Left cardiac atrium (tissue), 4 donors: ENCODE measurements at regions not wholly inside any gene's neighbourhood (a gene's known extent, or its start where the extent isn't known, plus 50 kb on each side); places are given as distances from the start of the nearest gene placed in this dataset.

Experiments
- ATAC-seq, 2 donors: fragments of 200-7000 bp; cut with Tn5 transposase; one replicate each; pipeline ENCODE4 v1.9.1; 2020; ENCODE audit warnings: mild to moderate bottlenecking in 2 of 2, moderate library complexity in 2 of 2
- DNase-seq: peaks from one replicate; pipeline ENCODE4 v3.0.0-alpha.2; 2020
- intact Hi-C, 2 donors: fragments of 100-400 bp; cut with DNase I; formaldehyde crosslinking; loops; one replicate each; pipeline versions ENCODE4 v1.14.1 to v1.15.1; 2022 to 2023
- donor health status: DM: no; HTN: yes; CAD: no.
- donor health status: DM: no; HTN: yes; CAD: no; lungs with severe emphysema.
- donor health status: DM: yes; HTN: yes; CAD: no.
- donor health status: Dilated cardiomyopathy.

GRCh38 chr14:34128665-34129064 is 177.8 kb upstream of the EGLN3 start:
- peak in 1 of 2 donors; percentile 47 for ATAC-seq
- peak; percentile 44 for DNase-seq

DNA sequence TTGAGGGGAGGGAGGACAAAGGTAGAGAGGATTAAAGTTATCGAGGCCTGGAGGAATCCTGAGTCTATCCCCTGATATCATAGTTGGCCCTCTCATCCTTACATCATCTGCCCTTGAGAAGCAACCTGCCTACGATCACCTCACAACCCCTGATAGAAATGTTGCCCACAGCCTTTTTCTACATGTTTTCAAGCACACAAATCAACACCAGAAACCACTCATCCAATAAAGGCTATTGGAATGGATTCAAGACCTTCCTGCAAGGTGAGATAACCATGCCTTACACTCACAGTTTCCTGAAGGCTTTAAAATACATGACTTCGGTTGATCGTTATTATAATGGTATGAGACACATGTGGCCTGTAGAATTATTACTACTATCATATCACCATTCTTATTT is 175.7 kb upstream of the EGLN3 start:
- DNase-seq (no peak), ATAC-seq (no peak)
- intact Hi-C loops = no loop called here

More at GRCh38 chr14:34128665-34129064, 177.8 kb upstream of the EGLN3 start:
- intact Hi-C loops = no loop called here

- DNase-seq (no peak), ATAC-seq (no peak)
- intact Hi-C loops = no loop called here
Measured at GRCh38 chr14:34124585-34124984, 173.7 kb upstream of the EGLN3 start.

- intact Hi-C loops = no loop called here
- no peak for DNase-seq
- no peak for ATAC-seq
Measured at GRCh38 chr14:34122650-34123049, 171.8 kb upstream of the EGLN3 start.

- intact Hi-C loops = no loop called here
- DNase-seq = no peak
- ATAC-seq = no peak
Measured at GRCh38 chr14:34122081-34122480, 171.2 kb upstream of the EGLN3 start.

GRCh38 chr14:34120185-34120977 is 169.5 kb upstream of the EGLN3 start:
- peak; percentile 61 to 76 for ATAC-seq
- intact Hi-C loops = no loop called here
- DNase-seq = no peak

GRCh38 chr14:34119107-34119858 is 168.4 kb upstream of the EGLN3 start:
- no peak for DNase-seq
- intact Hi-C loops = no loop called here
- no peak for ATAC-seq

DNA sequence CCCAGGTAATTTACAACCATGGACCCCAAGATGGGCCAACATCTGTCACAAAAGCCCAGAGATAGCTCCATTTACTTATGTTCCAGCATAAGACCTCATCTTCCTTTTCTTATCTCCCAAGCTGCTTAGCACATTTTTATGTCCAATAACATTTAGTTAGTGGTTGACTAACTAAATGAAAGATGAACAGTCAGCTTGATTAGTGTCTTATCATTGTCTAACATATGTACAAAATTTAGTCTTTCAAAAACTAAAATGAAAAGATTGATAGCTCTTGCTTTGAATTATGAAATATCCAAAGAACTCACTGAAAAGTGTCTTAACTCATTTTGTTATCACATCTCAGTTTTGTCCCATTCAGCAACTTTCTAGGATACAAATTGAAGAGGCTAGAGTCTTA is 163.1 kb upstream of the EGLN3 start:
- DNase-seq (no peak), ATAC-seq (no peak)
- intact Hi-C loops = no loop called here

- ATAC-seq (no peak), DNase-seq (no peak)
- intact Hi-C loops = no loop called here
Measured at GRCh38 chr14:34113005-34113511, 162.2 kb upstream of the EGLN3 start.

DNA sequence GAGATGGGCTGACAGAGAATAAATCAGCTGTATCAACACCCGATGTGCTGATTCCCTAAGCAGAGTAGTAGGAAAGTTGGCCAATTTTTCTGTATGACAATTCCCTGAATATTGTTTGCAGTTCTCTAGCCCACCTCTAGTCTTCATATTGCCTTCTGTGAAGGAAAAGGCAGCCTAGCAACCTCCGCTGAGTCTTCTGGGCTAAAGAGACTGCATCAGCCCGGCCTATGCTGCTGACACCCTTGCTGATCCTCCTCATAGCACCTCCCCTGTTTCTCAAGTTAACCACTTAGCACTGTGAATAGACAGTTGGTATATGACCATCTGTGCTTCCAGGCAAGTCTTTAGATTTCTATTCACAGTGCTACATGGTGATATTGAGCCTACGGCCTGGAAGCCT is 161.1 kb upstream of the EGLN3 start:
- DNase-seq (no peak), ATAC-seq (no peak)
- intact Hi-C loops = no loop called here

DNA sequence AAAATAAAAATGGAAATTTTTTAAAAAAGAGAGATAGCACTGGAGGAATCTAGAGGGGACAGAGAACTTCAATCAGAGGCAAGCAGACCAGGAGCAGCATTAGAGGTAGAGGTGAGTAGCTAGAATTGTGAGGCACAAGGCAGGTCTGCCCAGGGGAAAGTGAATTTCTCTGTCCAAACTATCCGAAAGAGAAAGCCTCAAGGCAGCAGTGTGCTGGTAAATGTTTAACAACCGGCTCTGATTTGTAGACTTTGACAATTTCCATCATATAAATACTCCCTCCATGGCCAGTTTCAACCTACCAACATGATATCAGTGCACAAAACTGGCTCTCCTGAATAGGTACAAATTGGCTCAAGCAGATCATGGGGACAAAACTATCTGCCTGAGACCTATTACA is 160.6 kb upstream of the EGLN3 start:
- no peak for ATAC-seq
- DNase-seq = no peak
- intact Hi-C loops = no loop called here

DNA sequence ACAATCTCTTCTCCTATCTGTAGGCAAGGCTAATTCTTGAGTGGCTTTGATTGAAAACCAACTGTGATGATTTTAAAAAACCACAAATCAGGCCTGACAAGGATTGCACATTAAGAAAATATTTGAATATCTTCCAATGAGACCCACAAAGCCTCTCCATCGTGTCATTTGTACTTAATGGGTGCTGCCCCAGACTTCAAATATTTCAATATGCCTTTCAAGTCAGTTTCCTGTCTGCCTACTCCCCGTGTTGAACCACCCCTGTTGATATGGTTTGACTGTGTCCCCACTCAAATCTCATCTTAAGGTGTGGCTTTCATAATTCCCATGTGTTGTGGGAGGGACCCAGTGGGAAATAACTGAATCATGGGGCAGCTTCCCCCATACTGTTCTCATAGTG is 159.7 kb upstream of the EGLN3 start:
- intact Hi-C loops = no loop called here
- ATAC-seq (no peak), DNase-seq (no peak)

DNA sequence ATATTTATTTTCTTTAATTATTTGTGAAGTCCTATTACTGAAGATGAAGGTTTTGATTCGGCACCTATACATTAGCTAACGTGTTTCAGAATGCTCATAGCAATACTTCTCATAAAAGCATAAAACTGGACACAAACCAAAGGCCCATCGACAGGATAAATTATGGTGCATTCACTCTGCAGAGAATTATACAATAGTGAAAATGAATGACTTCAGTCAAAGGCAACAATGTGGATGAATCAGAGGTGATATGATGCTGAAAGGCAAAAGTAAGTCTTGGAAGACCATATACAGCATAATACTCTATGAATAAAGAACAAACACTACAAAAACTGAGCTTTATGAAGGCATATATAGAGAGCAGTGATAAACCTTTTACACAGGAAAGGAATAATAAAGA is 156.6 kb upstream of the EGLN3 start:
- ATAC-seq (no peak), DNase-seq (no peak)
- intact Hi-C loops = loop anchor here in 1 of 2 donors (10.0 kb wide), 1 partner anchor 117 kb away; no protein-coding TSS in a partner anchor

- DNase-seq (no peak), ATAC-seq (no peak)
- intact Hi-C loops = loop anchor here in 1 of 2 donors (10.0 kb wide), 1 partner anchor 118 kb away; no protein-coding TSS in a partner anchor
Measured at GRCh38 chr14:34106310-34106709, 155.4 kb upstream of the EGLN3 start.

- DNase-seq (no peak), ATAC-seq (peak; percentile 31 to 49)
- intact Hi-C loops = loop anchor here in 1 of 2 donors (10.0 kb wide), 1 partner anchor 120 kb away; no protein-coding TSS in a partner anchor
Measured at GRCh38 chr14:34104489-34105397, 153.9 kb upstream of the EGLN3 start.

DNA sequence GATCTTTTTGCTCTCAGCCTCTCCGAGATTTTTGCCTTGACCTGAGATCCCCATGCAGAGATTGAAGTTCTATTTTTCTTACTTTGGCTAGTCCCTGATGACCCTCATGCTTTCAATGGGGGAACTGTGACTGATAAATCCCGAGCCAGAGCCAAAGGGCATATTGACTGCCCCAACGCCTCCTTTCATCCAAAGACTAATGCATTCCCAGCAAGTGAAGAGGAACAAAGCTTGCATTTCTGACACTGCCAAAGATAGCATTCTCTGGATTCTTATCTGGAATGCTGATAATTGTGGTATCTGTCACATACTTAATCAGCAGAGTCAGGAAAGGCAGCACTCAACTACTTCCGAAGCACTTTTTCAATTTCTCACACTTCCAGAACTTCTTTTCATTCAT is 152.3 kb upstream of the EGLN3 start:
- no peak for ATAC-seq
- no peak for DNase-seq
- intact Hi-C loops = loop anchor here in 1 of 2 donors (10.0 kb wide), 1 partner anchor 122 kb away; no protein-coding TSS in a partner anchor

- no peak for DNase-seq
- intact Hi-C loops = loop anchor here (2.0 to 10.0 kb wide), 4 partner anchors 125 to 257 kb away; no protein-coding TSS in a partner anchor
- ATAC-seq = peak; percentile 18
Measured at GRCh38 chr14:34099635-34100034, 148.8 kb upstream of the EGLN3 start.

- no peak for ATAC-seq
- DNase-seq = no peak
- intact Hi-C loops = loop anchor here in 1 of 2 donors (5.0 to 10.0 kb wide), 2 partner anchors 206 to 252 kb away; no protein-coding TSS in a partner anchor
Measured at GRCh38 chr14:34098985-34099349, 148.1 kb upstream of the EGLN3 start.
